Psoas muscle (tissue), 7 donors: ENCODE measurements at regions not wholly inside any gene's neighbourhood (a gene's known extent, or its start where the extent isn't known, plus 50 kb on each side); places are given as distances from the start of the nearest gene placed in this dataset.

ENCODE experiments used
- ATAC-seq, 4 donors: fragments of 200-7000 bp; cut with Tn5 transposase; one replicate each; pipeline ENCODE4 v1.9.1; 2020; ENCODE audit warnings: moderate library complexity in 3 of 4, mild to moderate bottlenecking in 2 of 4
- DNase-seq, 2 donors: peaks; one replicate each; pipeline ENCODE4 v3.0.0-alpha.2; 2020
- H3K27ac ChIP-seq: fragments of 200-600 bp; one replicate; pipeline ENCODE4 v1.8.0; 2022
- H3K27me3 ChIP-seq, 3 donors: fragments of 200-600 bp in 1 of 3; one replicate each; pipeline versions ENCODE4 v1.6.1 to v1.8.0; 2013 to 2022; ENCODE audit warnings: low read length in 2 of 3, mild to moderate bottlenecking in 2 of 3, moderate library complexity in 1 of 3; ENCODE audit not compliant: insufficient read depth in 3 of 3
- H3K36me3 ChIP-seq, 2 donors: fragments of 200-600 bp in 1 of 2; one replicate each; pipeline versions ENCODE4 v1.6.1 to v1.8.0; 2013 to 2022; ENCODE audit warnings: low read depth in 1 of 2, mild to moderate bottlenecking in 1 of 2, moderate library complexity in 1 of 2; ENCODE audit not compliant: insufficient read depth in 1 of 2
- H3K4me1 ChIP-seq: fragments of 200-600 bp; one replicate; pipeline ENCODE4 v1.8.0; 2022
- H3K4me3 ChIP-seq: fragments of 200-600 bp; one replicate; pipeline ENCODE4 v1.8.0; 2022; ENCODE audit warnings: mild to moderate bottlenecking
- H3K9me3 ChIP-seq: fragments of 200-600 bp; one replicate; pipeline ENCODE4 v1.8.0; 2022
- CTCF ChIP-seq: fragments of 200-600 bp; IDR thresholded peaks from one replicate; pipeline ENCODE4 v1.8.0; 2022; ENCODE audit warnings: antibody characterized with exemption
- WGBS, 3 donors: extraction: QIAGEN DNeasy Blood & Tissue Kit; methylation state at CpG; one replicate each; pipeline versions ENCODE4 v1.1.6 to v1.1.7; 2013; 5-methylcytosine and 5-hydroxymethylcytosine counted together
- intact Hi-C, 2 donors: fragments of 100-400 bp; cut with DNase I; formaldehyde crosslinking; loops; one replicate each; pipeline versions ENCODE4 v1.11.0 to v1.14.2; 2022
- donor health status: healthy with polysubstance abuse.
- donor health status: DM: no; HTN: no; CAD: no; lungs with moderate emphysema.
- donor health status: Bipolar disorder and iron deficiency.
- donor health status: healthy.
- donor health status: DM: yes; HTN: yes; CAD: no.
- donor health status: DM: no; HTN: no; CAD: no.
- donor health status: DM: yes; HTN: yes; CAD: no.

GRCh38 chr7:113464096-113464855, 345.9 kb upstream of the SMIM30 start:
- Histone ChIP-seq H3K27me3 (no peaks in the 10 kb centered on the region), H3K27ac (no peak overlapping the region), H3K4me1 (no peaks in the 10 kb centered on the region), H3K4me3 (no peak overlapping the region), H3K36me3 (no peaks in the 10 kb centered on the region), H3K9me3 (no peaks in the 10 kb centered on the region)
- no peak for TF ChIP-seq CTCF
- 80 to 89% (median 82%) methylated on average over 3 of the region's 3 CpGs for WGBS, 3 donors
- DNase-seq (no peak), ATAC-seq (no peak)
- intact Hi-C loops: no loop called here

- H3K27ac ChIP-seq: no peak overlapping the region
- no peaks in the 10 kb centered on the region for H3K4me1 ChIP-seq
- H3K4me3 ChIP-seq: no peak overlapping the region
- no peaks in the 10 kb centered on the region for H3K36me3 ChIP-seq
- ATAC-seq (no peak), DNase-seq (no peak)
- no peaks in the 10 kb centered on the region for H3K9me3 ChIP-seq
- TF ChIP-seq CTCF: no peak
- peaks cover 0 to 2% (median 0%) of the 10 kb centered on the region in 3 donors for H3K27me3 ChIP-seq
- intact Hi-C loops: no loop called here
- 67 to 74% (median 68%) methylated on average over 5 of the region's 5 CpGs for WGBS, 3 donors
Observed at GRCh38 chr7:113460067-113460466, 341.7 kb upstream of the SMIM30 start.

GRCh38 chr7:113456533-113456932, 338.2 kb upstream of the SMIM30 start:
- no peak overlapping the region for H3K4me3 ChIP-seq
- no peak for DNase-seq
- ATAC-seq: no peak
- H3K4me1 ChIP-seq: no peaks in the 10 kb centered on the region
- H3K36me3 ChIP-seq: no peaks in the 10 kb centered on the region
- peaks cover 0 to 2% (median 0%) of the 10 kb centered on the region in 3 donors for H3K27me3 ChIP-seq
- TF ChIP-seq CTCF: no peak
- H3K27ac ChIP-seq: no peak overlapping the region
- intact Hi-C loops: no loop called here
- no peaks in the 10 kb centered on the region for H3K9me3 ChIP-seq
- WGBS, 3 donors: 83 to 88% (median 84%) methylated on average over 11 of the region's 11 CpGs

GRCh38 chr7:113454597-113455169, 336.3 kb upstream of the SMIM30 start:
- no peak for DNase-seq
- 45 to 54% (median 53%) methylated on average over 3 of the region's 3 CpGs for WGBS, 3 donors
- Histone ChIP-seq H3K4me3 (no peak overlapping the region), H3K9me3 (no peaks in the 10 kb centered on the region), H3K4me1 (no peaks in the 10 kb centered on the region), H3K27ac (no peak overlapping the region), H3K27me3 (peaks cover 0 to 2% (median 0%) of the 10 kb centered on the region in 3 donors), H3K36me3 (no peaks in the 10 kb centered on the region)
- intact Hi-C loops: no loop called here
- no peak for ATAC-seq
- TF ChIP-seq CTCF: no peak
